ENCODE measurements at regions not wholly inside any gene's neighbourhood (a gene's known extent, or its start where the extent isn't known, plus 50 kb on each side); places are given as distances from the start of the nearest gene placed in this dataset.
A peak's percentile ranks its signal among the peaks of the same experiment; 100 is the strongest.

- H3K9me3 Mint-ChIP-seq: no peaks in the 10 kb centered on the region
- TF ChIP-seq CTCF (IDR thresholded peaks at IDR 0.05): no peak
- DNase-seq: no peak
- no peak overlapping the region for H3K4me3 Mint-ChIP-seq
- H3K4me1 Mint-ChIP-seq: peaks cover 27% of the 10 kb centered on the region
- no peak overlapping the region for H3K27ac Mint-ChIP-seq
- H3K36me3 Mint-ChIP-seq (ENCODE audit: low read depth): no peaks in the 10 kb centered on the region
- H3K27me3 Mint-ChIP-seq (ENCODE audit: low read depth, poor library complexity): peaks cover 35% of the 10 kb centered on the region
These were observed 175.4 kb downstream of the WSCD1 start for GRCh38 chr17:6245301-6246177.

- no peak for DNase-seq
- Mint-ChIP-seq H3K4me1 (peaks cover 27% of the 10 kb centered on the region), H3K4me3 (no peak overlapping the region), H3K36me3 (ENCODE audit: low read depth) (no peaks in the 10 kb centered on the region), H3K9me3 (no peaks in the 10 kb centered on the region), H3K27ac (no peak overlapping the region), H3K27me3 (ENCODE audit: low read depth, poor library complexity) (peaks cover 42% of the 10 kb centered on the region)
- no peak for TF ChIP-seq CTCF (IDR thresholded peaks at IDR 0.05)
These were observed 174.6 kb downstream of the WSCD1 start for GRCh38 chr17:6244796-6245195.

- H3K9me3 Mint-ChIP-seq: no peaks in the 10 kb centered on the region
- H3K27ac Mint-ChIP-seq: no peak overlapping the region
- DNase-seq: peak; percentile 15
- H3K36me3 Mint-ChIP-seq (ENCODE audit: low read depth): no peaks in the 10 kb centered on the region
- peaks cover 46% of the 10 kb centered on the region for H3K27me3 Mint-ChIP-seq (ENCODE audit: low read depth, poor library complexity)
- peaks cover 27% of the 10 kb centered on the region for H3K4me1 Mint-ChIP-seq
- no peak overlapping the region for H3K4me3 Mint-ChIP-seq
- no peak for TF ChIP-seq CTCF (IDR thresholded peaks at IDR 0.05)
These were observed 174.1 kb downstream of the WSCD1 start for GRCh38 chr17:6244253-6244652.

- Mint-ChIP-seq H3K4me3 (no peak overlapping the region), H3K4me1 (peaks cover 29% of the 10 kb centered on the region), H3K36me3 (ENCODE audit: low read depth) (no peaks in the 10 kb centered on the region), H3K27me3 (ENCODE audit: low read depth, poor library complexity) (peaks cover 52% of the 10 kb centered on the region), H3K9me3 (no peaks in the 10 kb centered on the region), H3K27ac (no peak overlapping the region)
- no peak for TF ChIP-seq CTCF (IDR thresholded peaks at IDR 0.05)
- no peak for DNase-seq
These were observed 173.0 kb downstream of the WSCD1 start for GRCh38 chr17:6243186-6243585.

GRCh38 chr17:6241996-6242395, 171.8 kb downstream of the WSCD1 start:
- no peak for DNase-seq
- no peak for TF ChIP-seq CTCF (IDR thresholded peaks at IDR 0.05)
- peaks cover 32% of the 10 kb centered on the region for H3K4me1 Mint-ChIP-seq
- H3K36me3 Mint-ChIP-seq (ENCODE audit: low read depth): no peaks in the 10 kb centered on the region
- no peak overlapping the region for H3K27ac Mint-ChIP-seq
- peaks cover 50% of the 10 kb centered on the region for H3K27me3 Mint-ChIP-seq (ENCODE audit: low read depth, poor library complexity)
- H3K9me3 Mint-ChIP-seq: no peaks in the 10 kb centered on the region
- H3K4me3 Mint-ChIP-seq: no peak overlapping the region

GRCh38 chr17:6241381-6241780, 171.2 kb downstream of the WSCD1 start:
- Mint-ChIP-seq H3K27ac (no peak overlapping the region), H3K27me3 (ENCODE audit: low read depth, poor library complexity) (peaks cover 50% of the 10 kb centered on the region), H3K4me3 (no peak overlapping the region), H3K4me1 (peaks cover 27% of the 10 kb centered on the region), H3K36me3 (ENCODE audit: low read depth) (no peaks in the 10 kb centered on the region), H3K9me3 (no peaks in the 10 kb centered on the region)
- DNase-seq: no peak
- no peak for TF ChIP-seq CTCF (IDR thresholded peaks at IDR 0.05)

Data from nephron progenitor cell (in vitro differentiated cells).